ENCODE measurements at regions not wholly inside any gene's neighbourhood (a gene's known extent, or its start where the extent isn't known, plus 50 kb on each side); places are given as distances from the start of the nearest gene placed in this dataset.

DNA sequence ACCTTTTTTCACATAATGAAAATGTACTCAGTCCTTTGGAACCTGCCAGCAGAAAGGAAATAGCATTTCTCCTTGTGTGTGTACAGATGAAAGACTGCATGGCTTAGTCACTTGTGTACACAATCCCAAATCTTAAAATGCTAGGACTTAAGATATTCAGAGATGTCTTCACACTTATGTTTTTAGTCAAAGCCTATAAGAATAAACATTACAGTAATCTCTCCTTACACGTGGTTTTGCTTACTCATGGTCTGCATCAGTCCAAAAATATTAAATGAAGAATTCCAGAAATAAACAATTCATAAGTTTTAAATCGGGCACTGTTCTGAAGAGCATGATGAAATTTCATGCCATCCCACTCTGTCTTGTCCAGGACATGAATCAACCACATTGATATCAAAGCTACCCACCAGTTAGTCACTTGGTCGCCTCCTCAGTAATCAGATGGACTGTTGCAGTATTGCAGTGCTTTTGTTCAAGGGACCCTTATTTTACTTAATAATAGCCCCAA lies 75.7 kb upstream of the RRP15 start:
- TF ChIP-seq, protein P1, sequence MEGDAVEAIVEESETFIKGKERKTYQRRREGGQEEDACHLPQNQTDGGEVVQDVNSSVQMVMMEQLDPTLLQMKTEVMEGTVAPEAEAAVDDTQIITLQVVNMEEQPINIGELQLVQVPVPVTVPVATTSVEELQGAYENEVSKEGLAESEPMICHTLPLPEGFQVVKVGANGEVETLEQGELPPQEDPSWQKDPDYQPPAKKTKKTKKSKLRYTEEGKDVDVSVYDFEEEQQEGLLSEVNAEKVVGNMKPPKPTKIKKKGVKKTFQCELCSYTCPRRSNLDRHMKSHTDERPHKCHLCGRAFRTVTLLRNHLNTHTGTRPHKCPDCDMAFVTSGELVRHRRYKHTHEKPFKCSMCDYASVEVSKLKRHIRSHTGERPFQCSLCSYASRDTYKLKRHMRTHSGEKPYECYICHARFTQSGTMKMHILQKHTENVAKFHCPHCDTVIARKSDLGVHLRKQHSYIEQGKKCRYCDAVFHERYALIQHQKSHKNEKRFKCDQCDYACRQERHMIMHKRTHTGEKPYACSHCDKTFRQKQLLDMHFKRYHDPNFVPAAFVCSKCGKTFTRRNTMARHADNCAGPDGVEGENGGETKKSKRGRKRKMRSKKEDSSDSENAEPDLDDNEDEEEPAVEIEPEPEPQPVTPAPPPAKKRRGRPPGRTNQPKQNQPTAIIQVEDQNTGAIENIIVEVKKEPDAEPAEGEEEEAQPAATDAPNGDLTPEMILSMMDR (IDR thresholded peaks at IDR 0.05), result no peak
- no peak for TF ChIP-seq POLR2A (IDR thresholded peaks at IDR 0.05)
- TF ChIP-seq POLR2AphosphoS5 (IDR thresholded peaks at IDR 0.05), result no peak

All from breast epithelium (tissue), 3 donors.